Activated CD4-positive, alpha-beta T cell treated with anti-CD3 and anti-CD28 coated beads, Interleukin-2, amount 50 U/mL, for 48 hours (primary cell): ENCODE measurements at regions not wholly inside any gene's neighbourhood (a gene's known extent, or its start where the extent isn't known, plus 50 kb on each side); places are given as distances from the start of the nearest gene placed in this dataset.
"Not testable (repeated sequence)": the region's sequence is repeated elsewhere in the genome, so short reads cannot be mapped to it uniquely, and the experiment has no call there.

Source experiments
- DNase-seq, 2 experiments: peaks; one replicate each; pipeline ENCODE4 v3.0.0-alpha.2; 2020

GRCh38 chr7:93830141-93830925, 60.2 kb downstream of the TFPI2 start:
- DNase-seq = no peak

DNA sequence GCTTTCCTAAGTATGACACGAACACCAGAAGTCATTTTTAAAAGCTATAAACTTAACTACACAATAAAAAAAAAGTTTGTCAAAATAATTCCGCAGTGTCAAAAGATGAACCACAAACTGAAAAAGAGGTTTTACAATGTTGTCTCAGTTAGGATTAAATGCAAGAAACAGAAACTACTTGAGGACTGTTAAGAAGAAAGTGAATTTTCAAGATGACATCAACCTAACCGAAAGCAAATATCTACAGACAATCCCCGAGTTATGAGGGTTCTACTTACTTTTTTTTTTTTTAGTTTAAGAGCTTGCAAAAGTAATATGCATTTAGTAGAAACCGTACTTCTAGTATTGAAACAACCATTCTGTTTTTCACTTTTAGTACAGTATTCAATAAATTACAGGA, 62.3 kb downstream of the TFPI2 start:
- no peak for DNase-seq

DNA sequence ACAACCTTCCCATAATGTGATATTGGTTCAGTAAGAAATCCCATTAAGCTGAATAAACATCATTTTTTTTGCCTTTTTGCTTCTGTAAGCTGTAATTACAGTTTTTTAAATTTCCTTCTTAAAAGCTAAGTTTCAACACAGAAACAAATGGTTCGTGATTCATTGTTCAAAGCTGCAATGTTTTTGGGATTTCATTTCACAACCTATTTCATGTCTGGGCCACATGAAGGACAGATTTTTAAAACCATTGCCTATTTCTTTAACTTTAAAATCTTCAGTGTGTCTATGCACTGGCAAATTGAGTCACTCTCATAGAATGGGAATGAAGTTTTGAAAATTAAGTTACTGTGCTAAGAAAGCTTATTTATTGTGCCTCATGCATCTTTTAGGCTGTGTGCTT, 66.9 kb downstream of the TFPI2 start:
- no peak for DNase-seq

GRCh38 chr7:93821463-93821862, 69.1 kb downstream of the TFPI2 start:
- DNase-seq = no peak

DNA sequence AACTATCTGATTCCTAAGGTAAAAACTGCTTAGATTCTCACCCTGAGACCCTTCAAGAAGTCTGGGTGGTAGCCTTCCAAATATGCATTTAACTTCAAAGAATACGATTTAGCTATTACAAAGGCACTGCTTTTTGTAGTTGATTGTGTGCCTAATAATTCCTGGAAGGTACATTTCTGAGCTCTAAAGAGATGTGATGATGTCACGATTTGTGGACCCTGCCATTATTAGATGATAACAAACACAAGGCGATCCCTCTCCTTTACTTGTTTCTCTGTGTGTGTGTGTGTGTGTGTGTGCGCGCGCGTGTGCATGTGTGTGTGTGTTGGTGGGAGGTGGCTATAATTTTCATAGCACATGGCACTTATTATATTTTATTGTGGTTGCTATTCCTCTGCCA, 70.9 kb downstream of the TFPI2 start:
- DNase-seq = no peak

- no peak for DNase-seq
Observed at GRCh38 chr7:93817526-93817925, 73.0 kb downstream of the TFPI2 start.

GRCh38 chr7:93817004-93817403, 73.5 kb downstream of the TFPI2 start:
- DNase-seq = no peak

DNA sequence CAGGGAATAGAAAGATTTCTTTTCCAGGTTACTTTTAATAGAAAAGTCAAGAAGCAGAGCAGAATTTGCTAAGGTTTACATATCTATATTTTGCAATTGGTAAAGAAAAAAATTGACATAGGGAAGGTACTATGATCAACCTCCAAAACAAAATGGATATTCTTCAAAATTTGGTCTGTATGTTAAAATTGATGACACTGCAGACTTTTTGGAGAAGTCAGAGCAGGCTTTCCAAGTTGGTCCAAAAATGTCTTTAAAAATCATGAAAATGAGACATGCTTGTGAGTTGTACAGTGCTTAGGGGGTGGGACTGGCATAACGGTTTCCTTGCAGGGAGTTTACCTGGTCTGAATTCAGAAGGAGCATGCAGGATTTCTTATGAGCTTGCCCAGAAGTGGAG, 77.0 kb downstream of the TFPI2 start:
- DNase-seq = no peak

DNA sequence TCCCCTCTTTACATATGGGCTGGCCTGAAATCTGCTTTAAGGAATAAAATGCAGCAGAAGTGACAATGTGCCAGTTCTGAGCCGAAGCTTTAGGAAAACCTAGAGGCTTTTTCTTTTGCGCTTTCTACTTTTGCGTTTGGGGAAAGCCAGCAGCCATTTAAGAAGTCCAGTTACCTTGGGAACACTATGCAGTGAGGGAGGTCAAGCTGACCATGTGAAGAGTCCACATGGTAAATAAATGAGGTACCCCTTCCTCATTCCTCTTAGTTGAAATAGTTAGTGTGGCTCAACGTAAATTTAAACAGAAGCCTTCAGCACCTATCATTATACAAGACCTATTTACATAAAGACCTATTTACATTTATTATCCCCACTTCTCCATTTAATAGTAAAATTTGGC, 78.5 kb downstream of the TFPI2 start:
- no peak for DNase-seq

GRCh38 chr7:93811198-93811597, 79.4 kb downstream of the TFPI2 start:
- DNase-seq = no peak

DNA sequence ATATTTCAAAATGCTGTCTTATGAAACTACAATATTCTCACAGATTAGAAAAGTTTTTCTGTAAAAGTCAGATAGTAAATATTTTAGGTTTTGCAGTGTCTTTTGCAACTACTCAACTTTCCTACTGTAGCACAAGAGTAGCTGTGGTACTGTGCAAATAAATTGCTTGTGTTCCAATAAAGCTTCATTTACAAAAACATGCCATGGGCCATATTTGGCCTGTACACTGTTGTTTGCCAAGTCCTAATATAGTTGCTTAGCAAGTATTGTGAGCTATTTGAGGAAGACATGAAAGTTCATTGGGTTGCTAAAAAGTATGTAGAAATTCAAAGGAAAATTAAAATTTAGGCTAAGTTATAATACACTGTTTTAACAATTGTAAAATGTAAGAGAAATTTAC, 80.0 kb downstream of the TFPI2 start:
- DNase-seq = no peak

GRCh38 chr7:93804726-93805125, 85.8 kb downstream of the TFPI2 start:
- DNase-seq = no peak

- DNase-seq = no peak
Observed at GRCh38 chr7:93799750-93800357, 90.7 kb downstream of the TFPI2 start.

- not testable (repeated sequence) for DNase-seq
Observed at GRCh38 chr7:93793084-93793697, 97.4 kb downstream of the TFPI2 start.

- DNase-seq = no peak
Observed at GRCh38 chr7:93779115-93779514, 111.4 kb downstream of the TFPI2 start.

DNA sequence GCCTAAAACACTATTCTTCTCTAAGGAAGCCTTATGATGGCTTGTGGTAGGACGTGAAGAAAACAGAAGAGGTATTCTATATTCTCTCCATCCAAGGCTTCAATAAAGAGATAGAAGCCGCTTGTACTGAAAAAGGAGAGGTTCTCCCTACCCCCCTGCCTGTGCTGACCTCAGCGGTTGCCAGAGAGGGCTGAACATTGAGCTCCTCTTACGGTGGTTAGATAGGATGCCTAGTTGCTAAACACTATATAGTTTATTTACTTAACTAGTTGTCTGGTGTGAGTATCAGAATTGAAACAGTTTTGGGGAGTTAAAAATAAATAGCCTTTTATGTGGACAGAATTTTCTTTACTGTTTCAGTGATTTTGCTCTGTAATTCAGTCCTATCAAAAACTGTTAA, 112.2 kb downstream of the TFPI2 start:
- DNase-seq = no peak

DNA sequence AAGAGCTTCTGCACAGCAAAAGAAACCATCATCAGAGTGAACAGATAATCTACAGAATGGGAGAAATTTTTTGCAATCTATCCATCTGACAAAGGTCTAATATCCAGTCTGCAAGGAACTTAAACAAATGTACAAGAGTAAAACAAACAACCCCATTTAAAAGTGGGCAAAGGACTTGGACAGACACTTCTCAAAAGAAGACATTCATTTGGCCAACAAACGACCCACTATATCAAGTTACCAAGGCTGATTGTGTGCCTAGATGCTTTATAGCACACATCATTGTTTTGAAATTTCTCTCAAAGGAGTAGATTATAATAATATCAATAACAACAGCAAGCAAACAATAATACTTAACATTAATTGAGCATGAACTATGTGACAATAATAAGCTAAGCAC, 117.1 kb downstream of the TFPI2 start:
- no peak for DNase-seq

DNA sequence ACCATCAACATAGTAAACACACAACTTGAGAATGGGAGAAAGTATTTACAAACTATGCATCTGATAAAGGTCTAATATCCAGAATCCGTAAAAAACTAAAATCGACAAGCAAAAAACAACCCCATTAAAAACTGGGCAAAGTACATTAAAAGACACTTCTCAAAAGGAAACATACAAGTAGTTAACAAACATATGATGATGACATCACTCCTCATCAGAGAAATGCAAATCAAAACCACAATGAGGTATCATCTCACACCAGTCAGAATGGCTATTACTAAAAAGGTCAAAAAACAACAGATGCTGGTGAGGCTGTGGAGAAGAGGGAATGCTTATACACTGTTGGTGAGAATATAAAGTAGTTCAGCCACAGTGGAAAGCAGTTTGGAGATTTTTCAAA, 125.1 kb downstream of the TFPI2 start:
- DNase-seq = no peak

DNA sequence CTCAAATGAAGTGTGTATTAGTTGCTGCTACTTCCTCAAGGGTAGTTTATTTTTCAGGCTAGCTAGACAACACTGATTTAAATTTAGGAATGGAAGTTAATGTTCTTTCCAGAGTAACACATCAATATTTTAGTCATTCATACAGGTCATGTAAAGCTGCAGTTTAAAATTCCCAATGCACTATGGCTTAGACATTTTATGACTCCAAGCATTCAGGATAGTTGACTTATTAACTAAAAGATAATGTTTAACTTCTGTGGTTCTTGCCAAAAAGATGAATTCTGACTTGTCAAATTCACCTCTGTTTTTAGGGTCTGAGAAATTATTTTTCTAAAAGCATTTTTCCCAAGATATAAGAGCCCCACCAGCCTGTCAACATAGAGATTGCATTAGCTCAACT, 131.9 kb downstream of the TFPI2 start:
- DNase-seq = no peak

DNA sequence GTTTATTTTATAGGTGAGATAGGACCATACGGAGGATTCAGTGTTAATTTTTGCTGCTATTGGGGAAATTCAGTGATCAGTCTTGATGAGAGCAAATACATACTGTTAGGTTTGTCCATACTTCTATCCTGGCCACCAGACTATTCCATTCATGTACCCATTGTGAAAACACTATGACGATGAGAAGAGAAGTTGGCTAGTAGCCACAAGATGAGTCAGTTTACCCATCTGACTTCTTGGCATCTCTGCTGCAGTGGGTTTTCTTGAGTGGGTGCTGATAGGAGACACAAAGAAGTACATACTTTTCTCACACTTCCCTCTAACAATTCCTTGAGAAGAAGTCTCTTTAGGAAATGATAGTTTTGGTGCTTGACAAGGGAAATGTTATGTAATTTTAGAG, 133.1 kb downstream of the TFPI2 start:
- DNase-seq = no peak

DNA sequence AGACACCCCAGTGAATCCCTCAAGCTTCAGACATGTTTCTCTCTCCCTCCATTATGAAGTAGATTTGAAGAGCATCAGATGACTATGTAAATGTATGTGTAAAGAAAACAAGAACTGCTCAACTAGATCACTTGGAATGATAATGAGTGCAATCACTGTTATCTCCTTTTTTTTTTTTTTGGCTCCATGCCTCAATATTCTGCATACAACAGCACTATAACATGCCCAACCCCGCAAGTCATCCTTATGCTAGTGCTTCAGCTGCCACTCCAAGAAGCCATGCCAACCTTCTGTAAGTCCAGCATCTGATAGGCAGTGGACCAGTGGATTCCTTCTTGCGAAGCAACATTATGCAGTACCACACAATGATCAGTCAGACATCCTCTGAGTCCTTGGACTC, 133.7 kb downstream of the TFPI2 start:
- no peak for DNase-seq

DNA sequence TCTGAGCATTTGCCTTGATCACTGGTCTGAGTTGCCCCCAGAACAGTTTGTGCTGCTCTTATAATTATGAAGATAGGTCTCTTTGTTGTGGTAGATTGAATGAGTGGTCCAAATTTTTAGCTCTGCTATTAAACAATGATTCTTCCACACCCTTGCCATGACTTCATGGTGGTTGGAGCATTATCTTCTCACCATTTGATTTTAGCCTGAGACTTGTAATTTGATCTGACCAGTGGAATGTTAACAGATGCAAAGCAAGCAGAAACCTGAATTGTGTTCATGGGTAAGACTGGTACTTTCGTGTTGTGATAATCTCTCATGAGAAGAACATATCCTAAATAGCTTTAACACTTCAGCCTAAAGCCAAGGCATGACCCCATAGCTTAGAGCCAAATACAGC, 139.1 kb downstream of the TFPI2 start:
- DNase-seq = no peak

DNA sequence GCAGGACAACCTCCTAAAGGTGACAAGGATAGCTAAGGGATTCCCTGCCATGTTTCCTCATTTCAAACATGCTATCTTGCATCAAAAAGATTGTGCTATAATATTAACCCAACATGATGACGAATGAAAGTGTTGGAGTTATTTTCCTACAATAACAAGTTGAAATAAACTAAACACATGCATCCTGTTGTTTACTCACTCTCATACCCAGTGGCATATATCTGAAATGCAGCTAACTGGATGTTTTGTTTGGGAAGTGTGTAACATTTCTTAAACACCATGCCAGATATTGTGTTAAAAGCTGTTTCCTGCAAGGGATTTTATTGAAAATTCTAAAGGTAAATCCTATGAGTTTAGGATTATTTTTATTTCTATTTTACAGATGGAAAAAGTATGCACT, 139.6 kb downstream of the TFPI2 start:
- DNase-seq = no peak

DNA sequence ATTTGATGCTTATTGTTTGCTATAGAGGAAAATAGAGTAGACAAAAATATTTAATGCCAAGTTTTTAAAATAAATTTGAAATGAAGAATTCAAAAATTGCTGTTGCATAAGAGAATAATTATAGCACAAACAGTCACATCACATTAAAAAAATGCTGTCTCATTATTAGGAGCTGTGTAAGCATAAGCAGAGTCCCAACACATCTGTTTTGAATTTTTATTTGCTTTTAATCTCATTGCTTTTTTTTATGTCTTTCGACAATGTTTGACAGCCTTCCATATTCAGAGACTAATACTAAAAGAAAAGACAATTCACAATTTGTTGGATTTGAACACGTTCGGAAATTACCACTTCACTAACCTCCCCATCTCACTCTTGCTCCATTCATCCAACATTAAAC, 143.5 kb downstream of the TFPI2 start:
- no peak for DNase-seq

- no peak for DNase-seq
Observed at GRCh38 chr7:93739424-93739823, 151.1 kb downstream of the TFPI2 start.
